ENCODE measurements at regions not wholly inside any gene's neighbourhood (a gene's known extent, or its start where the extent isn't known, plus 50 kb on each side); places are given as distances from the start of the nearest gene placed in this dataset.

GRCh38 chr1:232483826-232484225, 146.1 kb downstream of the SIPA1L2 start (continued):
- TF ChIP-seq STAT6 (CRISPR knock-in tag; conservative IDR thresholded peaks at IDR 0.05; ENCODE audit: low read depth) (no peak), ZBTB43 (CRISPR knock-in tag; IDR thresholded peaks at IDR 0.05) (no peak), MYBL2 (CRISPR knock-in tag; IDR thresholded peaks at IDR 0.05) (no peak), TP53 (CRISPR knock-in tag; IDR thresholded peaks at IDR 0.05) (no peak), FOXJ3 (CRISPR knock-in tag; IDR thresholded peaks at IDR 0.05; ENCODE audit: borderline replicate concordance) (no peak), ESRRA (CRISPR knock-in tag; IDR thresholded peaks at IDR 0.05; ENCODE audit: borderline replicate concordance) (no peak), NR2C2 (CRISPR knock-in tag; IDR thresholded peaks at IDR 0.05) (no peak), KAT7 (CRISPR knock-in tag; IDR thresholded peaks at IDR 0.05; ENCODE audit: borderline replicate concordance) (no peak), NFATC4 (CRISPR knock-in tag; IDR thresholded peaks at IDR 0.05) (no peak), E2F4 (CRISPR knock-in tag; IDR thresholded peaks at IDR 0.05; ENCODE audit: borderline replicate concordance, low read depth) (no peak), NFE2L1 (CRISPR knock-in tag; IDR thresholded peaks at IDR 0.05) (no peak)

GRCh38 chr1:232481091-232481490, 148.8 kb downstream of the SIPA1L2 start:
- ATAC-seq (no peak), DNase-seq (ENCODE audit: low spot score) (no peak)
- ChIA-PET POLR2A (no interaction called here), CTCF (no interaction called here)
- H3K27ac Mint-ChIP-seq, result no peak overlapping the region
- H3K27me3 Mint-ChIP-seq (ENCODE audit: low read depth), result no peaks in the 10 kb centered on the region
- H3K9me3 Mint-ChIP-seq, result no peaks in the 10 kb centered on the region
- no peaks in the 10 kb centered on the region for H3K36me3 Mint-ChIP-seq
- no peak overlapping the region for H3K4me3 Mint-ChIP-seq
- TF ChIP-seq HMGA2 (CRISPR knock-in tag; IDR thresholded peaks at IDR 0.05) (no peak), FOXJ3 (CRISPR knock-in tag; IDR thresholded peaks at IDR 0.05; ENCODE audit: borderline replicate concordance) (no peak), NR1H2 (CRISPR knock-in tag; IDR thresholded peaks at IDR 0.05) (no peak), ZNF425 (CRISPR knock-in tag; conservative IDR thresholded peaks at IDR 0.05) (no peak), PRRX2 (CRISPR knock-in tag; IDR thresholded peaks at IDR 0.05) (no peak), ATF3 (CRISPR knock-in tag; conservative IDR thresholded peaks at IDR 0.05) (no peak), TEAD4 (CRISPR knock-in tag; IDR thresholded peaks at IDR 0.05) (no peak), MLX (CRISPR knock-in tag; IDR thresholded peaks at IDR 0.05) (no peak)
- no peaks in the 10 kb centered on the region for H3K4me1 Mint-ChIP-seq
